Liver (tissue), 3 donors: ENCODE measurements at regions not wholly inside any gene's neighbourhood (a gene's known extent, or its start where the extent isn't known, plus 50 kb on each side); places are given as distances from the start of the nearest gene placed in this dataset.

Experiments
- EGR1 ChIP-seq, 2 donors: IDR thresholded peaks; 2 replicates each; pipeline ENCODE4 v1.6.1; 2016 to 2018; ENCODE audit warnings: antibody characterized with exemption in 2 of 2, low read depth in 2 of 2
- GABPA ChIP-seq, 2 donors: IDR thresholded peaks in 1 of 2; conservative IDR thresholded peaks in 1 of 2; 2 replicates each; pipeline ENCODE4 v1.6.1; 2016; ENCODE audit warnings: antibody characterized with exemption in 2 of 2, mild to moderate bottlenecking in 1 of 2, moderate library complexity in 1 of 2
- HNF4A ChIP-seq, 2 donors: conservative IDR thresholded peaks; 2 replicates each; pipeline ENCODE4 v1.6.1; 2016; ENCODE audit warnings: antibody characterized with exemption in 2 of 2, mild to moderate bottlenecking in 2 of 2
- HNF4G ChIP-seq: IDR thresholded peaks from 2 replicates; pipeline ENCODE4 v1.6.1; 2016; ENCODE audit warnings: antibody characterized with exemption
- JUND ChIP-seq, 2 donors: IDR thresholded peaks; 2 replicates each; pipeline ENCODE4 v1.6.1; 2016; ENCODE audit warnings: antibody characterized with exemption in 2 of 2
- RAD21 ChIP-seq, 2 donors: IDR thresholded peaks; 2 replicates each; pipeline ENCODE4 v1.6.1; 2016; ENCODE audit warnings: antibody characterized with exemption in 2 of 2, mild to moderate bottlenecking in 2 of 2
- SP1 ChIP-seq: IDR thresholded peaks from 2 replicates; pipeline ENCODE4 v1.6.1; 2018; ENCODE audit warnings: antibody characterized with exemption, mild to moderate bottlenecking
- TAF1 ChIP-seq: conservative IDR thresholded peaks from 2 replicates; pipeline ENCODE4 v1.6.1; 2016; ENCODE audit warnings: antibody characterized with exemption, mild to moderate bottlenecking
- YY1 ChIP-seq: IDR thresholded peaks from 2 replicates; pipeline ENCODE4 v1.6.1; 2016; ENCODE audit warnings: antibody characterized with exemption, mild to moderate bottlenecking
- TF ChIP-seq, protein P1 (sequence below): fragments of 150-350 bp; IDR thresholded peaks from 2 replicates; pipeline ENCODE4 v1.5.1; 2017; ENCODE audit warnings: improper control_type of control experiment, low read depth, low read length; ENCODE audit not compliant: missing input control
- TF ChIP-seq, protein P2 (sequence below): IDR thresholded peaks from 2 replicates; pipeline ENCODE4 v1.6.1; 2016; ENCODE audit warnings: antibody characterized with exemption
- TF ChIP-seq, protein P3 (sequence below): IDR thresholded peaks from 2 replicates; pipeline ENCODE4 v1.6.1; 2016; ENCODE audit warnings: antibody characterized with exemption
- TF ChIP-seq, protein P4 (sequence below): IDR thresholded peaks from 2 replicates; pipeline ENCODE4 v1.6.1; 2016; ENCODE audit warnings: antibody characterized with exemption, mild to moderate bottlenecking
- TF ChIP-seq, protein P5 (sequence below): IDR thresholded peaks from 2 replicates; pipeline ENCODE4 v1.6.1; 2016; ENCODE audit warnings: antibody characterized with exemption
- donor health status: healthy.
- donor health status: healthy.

DNA sequence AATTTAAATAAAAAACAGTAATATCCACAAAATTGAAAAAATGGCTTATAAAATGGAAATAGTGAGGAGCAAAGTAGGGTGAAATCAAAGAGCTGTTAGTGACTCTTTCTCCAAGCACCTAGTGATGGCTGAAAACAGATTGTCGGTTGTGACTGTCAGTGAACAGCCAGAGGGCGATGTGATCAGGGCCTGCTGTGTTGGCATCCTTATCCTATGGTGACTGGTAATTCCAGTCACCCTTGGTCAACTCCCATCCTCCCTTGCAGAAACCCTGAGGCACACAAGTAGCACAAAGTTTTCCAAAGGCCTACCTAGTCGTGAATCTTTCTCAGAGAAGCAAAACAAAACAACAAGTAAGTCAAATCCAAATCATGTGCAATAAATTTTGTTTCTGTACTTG lies 599.8 kb upstream of the CXADR start:
- TF ChIP-seq, protein P1, sequence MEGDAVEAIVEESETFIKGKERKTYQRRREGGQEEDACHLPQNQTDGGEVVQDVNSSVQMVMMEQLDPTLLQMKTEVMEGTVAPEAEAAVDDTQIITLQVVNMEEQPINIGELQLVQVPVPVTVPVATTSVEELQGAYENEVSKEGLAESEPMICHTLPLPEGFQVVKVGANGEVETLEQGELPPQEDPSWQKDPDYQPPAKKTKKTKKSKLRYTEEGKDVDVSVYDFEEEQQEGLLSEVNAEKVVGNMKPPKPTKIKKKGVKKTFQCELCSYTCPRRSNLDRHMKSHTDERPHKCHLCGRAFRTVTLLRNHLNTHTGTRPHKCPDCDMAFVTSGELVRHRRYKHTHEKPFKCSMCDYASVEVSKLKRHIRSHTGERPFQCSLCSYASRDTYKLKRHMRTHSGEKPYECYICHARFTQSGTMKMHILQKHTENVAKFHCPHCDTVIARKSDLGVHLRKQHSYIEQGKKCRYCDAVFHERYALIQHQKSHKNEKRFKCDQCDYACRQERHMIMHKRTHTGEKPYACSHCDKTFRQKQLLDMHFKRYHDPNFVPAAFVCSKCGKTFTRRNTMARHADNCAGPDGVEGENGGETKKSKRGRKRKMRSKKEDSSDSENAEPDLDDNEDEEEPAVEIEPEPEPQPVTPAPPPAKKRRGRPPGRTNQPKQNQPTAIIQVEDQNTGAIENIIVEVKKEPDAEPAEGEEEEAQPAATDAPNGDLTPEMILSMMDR, result no peak
- TF ChIP-seq, protein P2, sequence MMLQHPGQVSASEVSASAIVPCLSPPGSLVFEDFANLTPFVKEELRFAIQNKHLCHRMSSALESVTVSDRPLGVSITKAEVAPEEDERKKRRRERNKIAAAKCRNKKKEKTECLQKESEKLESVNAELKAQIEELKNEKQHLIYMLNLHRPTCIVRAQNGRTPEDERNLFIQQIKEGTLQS, result no peak
- TF ChIP-seq RAD21 (IDR thresholded peaks at IDR 0.05) (no peak), TAF1 (no peak), GABPA (IDR thresholded peaks at IDR 0.05 in 1 of 2, conservative IDR thresholded peaks at IDR 0.05 in 1 of 2) (no peak), JUND (IDR thresholded peaks at IDR 0.05) (no peak), SP1 (no peak), HNF4G (no peak), HNF4A (conservative IDR thresholded peaks at IDR 0.05) (no peak), EGR1 (IDR thresholded peaks at IDR 0.05; ENCODE audit: low read depth in 2 of 2) (no peak), YY1 (no peak)
- TF ChIP-seq, protein P3, sequence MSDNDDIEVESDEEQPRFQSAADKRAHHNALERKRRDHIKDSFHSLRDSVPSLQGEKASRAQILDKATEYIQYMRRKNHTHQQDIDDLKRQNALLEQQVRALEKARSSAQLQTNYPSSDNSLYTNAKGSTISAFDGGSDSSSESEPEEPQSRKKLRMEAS, result no peak
- TF ChIP-seq, protein P4, sequence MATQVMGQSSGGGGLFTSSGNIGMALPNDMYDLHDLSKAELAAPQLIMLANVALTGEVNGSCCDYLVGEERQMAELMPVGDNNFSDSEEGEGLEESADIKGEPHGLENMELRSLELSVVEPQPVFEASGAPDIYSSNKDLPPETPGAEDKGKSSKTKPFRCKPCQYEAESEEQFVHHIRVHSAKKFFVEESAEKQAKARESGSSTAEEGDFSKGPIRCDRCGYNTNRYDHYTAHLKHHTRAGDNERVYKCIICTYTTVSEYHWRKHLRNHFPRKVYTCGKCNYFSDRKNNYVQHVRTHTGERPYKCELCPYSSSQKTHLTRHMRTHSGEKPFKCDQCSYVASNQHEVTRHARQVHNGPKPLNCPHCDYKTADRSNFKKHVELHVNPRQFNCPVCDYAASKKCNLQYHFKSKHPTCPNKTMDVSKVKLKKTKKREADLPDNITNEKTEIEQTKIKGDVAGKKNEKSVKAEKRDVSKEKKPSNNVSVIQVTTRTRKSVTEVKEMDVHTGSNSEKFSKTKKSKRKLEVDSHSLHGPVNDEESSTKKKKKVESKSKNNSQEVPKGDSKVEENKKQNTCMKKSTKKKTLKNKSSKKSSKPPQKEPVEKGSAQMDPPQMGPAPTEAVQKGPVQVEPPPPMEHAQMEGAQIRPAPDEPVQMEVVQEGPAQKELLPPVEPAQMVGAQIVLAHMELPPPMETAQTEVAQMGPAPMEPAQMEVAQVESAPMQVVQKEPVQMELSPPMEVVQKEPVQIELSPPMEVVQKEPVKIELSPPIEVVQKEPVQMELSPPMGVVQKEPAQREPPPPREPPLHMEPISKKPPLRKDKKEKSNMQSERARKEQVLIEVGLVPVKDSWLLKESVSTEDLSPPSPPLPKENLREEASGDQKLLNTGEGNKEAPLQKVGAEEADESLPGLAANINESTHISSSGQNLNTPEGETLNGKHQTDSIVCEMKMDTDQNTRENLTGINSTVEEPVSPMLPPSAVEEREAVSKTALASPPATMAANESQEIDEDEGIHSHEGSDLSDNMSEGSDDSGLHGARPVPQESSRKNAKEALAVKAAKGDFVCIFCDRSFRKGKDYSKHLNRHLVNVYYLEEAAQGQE, result no peak
- TF ChIP-seq, protein P5, sequence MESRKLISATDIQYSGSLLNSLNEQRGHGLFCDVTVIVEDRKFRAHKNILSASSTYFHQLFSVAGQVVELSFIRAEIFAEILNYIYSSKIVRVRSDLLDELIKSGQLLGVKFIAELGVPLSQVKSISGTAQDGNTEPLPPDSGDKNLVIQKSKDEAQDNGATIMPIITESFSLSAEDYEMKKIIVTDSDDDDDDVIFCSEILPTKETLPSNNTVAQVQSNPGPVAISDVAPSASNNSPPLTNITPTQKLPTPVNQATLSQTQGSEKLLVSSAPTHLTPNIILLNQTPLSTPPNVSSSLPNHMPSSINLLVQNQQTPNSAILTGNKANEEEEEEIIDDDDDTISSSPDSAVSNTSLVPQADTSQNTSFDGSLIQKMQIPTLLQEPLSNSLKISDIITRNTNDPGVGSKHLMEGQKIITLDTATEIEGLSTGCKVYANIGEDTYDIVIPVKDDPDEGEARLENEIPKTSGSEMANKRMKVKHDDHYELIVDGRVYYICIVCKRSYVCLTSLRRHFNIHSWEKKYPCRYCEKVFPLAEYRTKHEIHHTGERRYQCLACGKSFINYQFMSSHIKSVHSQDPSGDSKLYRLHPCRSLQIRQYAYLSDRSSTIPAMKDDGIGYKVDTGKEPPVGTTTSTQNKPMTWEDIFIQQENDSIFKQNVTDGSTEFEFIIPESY, result no peak
